HepG2 (cell line): ENCODE measurements at regions not wholly inside any gene's neighbourhood (a gene's known extent, or its start where the extent isn't known, plus 50 kb on each side); places are given as distances from the start of the nearest gene placed in this dataset.

Experiments
- ATAC-seq: fragments of 200-7000 bp; cut with Tn5 transposase; 3 replicates; pipeline ENCODE4 v1.9.1; 2020; ENCODE audit warnings: mild to moderate bottlenecking, moderate library complexity
- BruUV-seq: library from RNA; stranded (reverse); fragments of 400-500 nt; replicated peaks from 2 replicates; lab custom pipeline; 2021; lab: Mats Ljungman, UMichigan
- CTCF ChIA-PET: fragments of 300-600 bp; formaldehyde crosslinking; extraction: SDS; loops from one replicate; lab custom pipeline; 2021; ENCODE audit warnings: low total read pairs, inconsistent platforms, low intra/inter-chr PET ratio; lab: Yijun Ruan, JAX
- POLR2A ChIA-PET: fragments of 350-600 bp; sonication (Branson Sonifier 250); formaldehyde crosslinking; loops from one replicate; lab custom pipeline; 2020; ENCODE audit warnings: antibody characterized with exemption, inconsistent platforms; lab: Yijun Ruan, JAX
- DNase-seq: peaks from one replicate; pipeline ENCODE4 v3.0.0-alpha.2; 2015; ENCODE audit warnings: low spot score
- FAIRE-seq: peaks from 3 replicates; lab custom pipeline; 2011; peaks lifted over from hg19 to GRCh38; lab: Jason Lieb, UNC
- H2AFZ ChIP-seq: one replicate; pipeline ENCODE4 v1.6.1; 2011; ENCODE audit warnings: low read length, inconsistent platforms
- H3K27ac ChIP-seq: fragments of 300-600 bp; 3 replicates; pipeline ENCODE4 v1.8.0; 2011; ENCODE audit warnings: mixed run types, mild to moderate bottlenecking, mixed read lengths, low read length, inconsistent platforms; ENCODE audit not compliant: insufficient read depth; ENCODE audit errors: extremely low read length
- H3K27me3 ChIP-seq, 2 experiments: fragments of 200-600 bp in 1 of 2; 2 replicates in 1 of 2; 3 replicates in 1 of 2; pipeline versions ENCODE4 v1.6.0 to v1.8.0; 2011; ENCODE audit warnings: low read length in 2 of 2, mild to moderate bottlenecking in 2 of 2, moderate library complexity in 2 of 2, inconsistent platforms in 1 of 2; ENCODE audit not compliant: insufficient read depth in 2 of 2, control insufficient read depth in 1 of 2
- H3K36me3 ChIP-seq, 2 experiments: fragments of 200-600 bp in 1 of 2; replicated peaks in 1 of 2; 2 replicates in 1 of 2; 3 replicates in 1 of 2; pipeline versions ENCODE4 v1.5.1 to v1.8.0; 2011; ENCODE audit warnings: low read length in 2 of 2, inconsistent platforms in 1 of 2; ENCODE audit not compliant: insufficient read depth in 2 of 2, control insufficient read depth in 1 of 2
- H3K4me1 ChIP-seq: 2 replicates; pipeline ENCODE4 v1.5.1; 2012; ENCODE audit warnings: low read length, inconsistent platforms; ENCODE audit not compliant: insufficient read depth
- H3K4me2 ChIP-seq: 2 replicates; pipeline ENCODE4 v1.6.0; 2011; ENCODE audit warnings: low read depth, low read length, inconsistent platforms
- H3K4me3 ChIP-seq, 3 experiments: fragments of 200-600 bp in 1 of 3; sonication (generic), shearing (Covaris generic) in 1 of 3; replicated peaks in 1 of 3; 2 replicates each; pipeline ENCODE4 v1.5.1; 2011 to 2016; ENCODE audit warnings: low read length in 3 of 3, inconsistent platforms in 2 of 3, low read depth in 2 of 3, mild to moderate bottlenecking in 2 of 3, control low read depth in 1 of 3, mixed read lengths in 1 of 3; ENCODE audit not compliant: insufficient read depth in 1 of 3
- H3K79me2 ChIP-seq: one replicate; pipeline ENCODE4 v1.6.1; 2011; ENCODE audit warnings: low read length, inconsistent platforms; ENCODE audit not compliant: insufficient read depth
- H3K9ac ChIP-seq: 2 replicates; pipeline ENCODE4 v1.6.0; 2011; ENCODE audit warnings: mild to moderate bottlenecking, low read depth, low read length, inconsistent platforms; ENCODE audit not compliant: insufficient read depth
- H3K9me3 ChIP-seq: 2 replicates; pipeline ENCODE4 v1.5.1; 2012; ENCODE audit warnings: mild to moderate bottlenecking, low read length
- H4K20me1 ChIP-seq: 2 replicates; pipeline ENCODE4 v1.6.0; 2011; ENCODE audit warnings: inconsistent platforms, mild to moderate bottlenecking, low read length, moderate library complexity; ENCODE audit not compliant: insufficient read depth
- CHD2 ChIP-seq: IDR thresholded peaks from 2 replicates; pipeline ENCODE4 v1.6.1; 2011; ENCODE audit warnings: low read depth, low read length, improper control_type of control experiment
- GMEB1 ChIP-seq: sonication (generic); formaldehyde crosslinking; IDR thresholded peaks from 2 replicates; pipeline ENCODE4 v1.5.1; 2020; ENCODE audit warnings: missing genetic modification reagents, mild to moderate bottlenecking, borderline replicate concordance
- HDAC6 ChIP-seq: fragments of 200-600 bp; sonication (generic); IDR thresholded peaks from 2 replicates; pipeline ENCODE4 v1.7.0; 2017; ENCODE audit warnings: mild to moderate bottlenecking, antibody characterized with exemption, low read length, low read depth
- HHEX ChIP-seq: IDR thresholded peaks from 2 replicates; pipeline ENCODE4 v1.6.1; 2016; ENCODE audit warnings: control low read depth
- HOXA9 ChIP-seq: sonication (generic); formaldehyde crosslinking; IDR thresholded peaks from 2 replicates; pipeline ENCODE4 v1.8.1; 2022; ENCODE audit warnings: missing genetic modification reagents, mild to moderate bottlenecking, moderate library complexity, borderline replicate concordance
- NBN ChIP-seq: fragments of 450-650 bp; conservative IDR thresholded peaks from 2 replicates; pipeline ENCODE4 v1.6.1; 2017
- NRL ChIP-seq: sonication (generic); formaldehyde crosslinking; IDR thresholded peaks from 2 replicates; pipeline ENCODE4 v1.5.0; 2020; ENCODE audit warnings: missing genetic modification reagents, mild to moderate bottlenecking, moderate library complexity, borderline replicate concordance
- RFXAP ChIP-seq: sonication (generic); formaldehyde crosslinking; IDR thresholded peaks from 2 replicates; pipeline ENCODE4 v1.4.0; 2020; ENCODE audit warnings: missing genetic modification reagents, borderline replicate concordance
- SALL2 ChIP-seq: sonication (generic); formaldehyde crosslinking; IDR thresholded peaks from 2 replicates; pipeline ENCODE4 v1.8.1; 2023; ENCODE audit warnings: mild to moderate bottlenecking, missing genetic modification reagents, inconsistent platforms
- ZNF570 ChIP-seq: sonication (generic); formaldehyde crosslinking; IDR thresholded peaks from 2 replicates; pipeline ENCODE4 v1.4.0; 2020; ENCODE audit warnings: mild to moderate bottlenecking, missing genetic modification reagents, borderline replicate concordance
- ZXDC ChIP-seq: sonication (generic); formaldehyde crosslinking; IDR thresholded peaks from 2 replicates; pipeline ENCODE4 v1.5.0; 2020; ENCODE audit warnings: mild to moderate bottlenecking, missing genetic modification reagents
- WGBS: methylation state at CpG from one replicate; pipeline ENCODE4 v1.1.6; 2017; ENCODE audit warnings: low lambda C conversion rate; 5-methylcytosine and 5-hydroxymethylcytosine counted together
- in situ Hi-C: cut with HindIII; loops from 2 replicates; pipeline ENCODE4 v1.10.0; 2017; ENCODE audit warnings: low pct_unique_long_range_greater_than_20kb; ENCODE audit not compliant: extremely low pct_ligation_motif_present
- intact Hi-C: fragments of 100-400 bp; cut with micrococcal nuclease; formaldehyde crosslinking; loops from one replicate; pipeline ENCODE4 v1.10.0; 2022; ENCODE audit not compliant: unreplicated experiment

- POLR2A ChIA-PET: no interaction called here
- no TSS peak for BruUV-seq
- in situ Hi-C loops (no loop called here), intact Hi-C loops (no loop called here)
- no peak overlapping the region for H3K4me3 ChIP-seq
- no peak overlapping the region for H3K27ac ChIP-seq
- WGBS: 35% methylated on average over 6 of the region's 6 CpGs
- H2AFZ ChIP-seq: no peak overlapping the region
- FAIRE-seq: no peak
- H3K36me3 ChIP-seq: no peaks in the 10 kb centered on the region
- TF ChIP-seq RFXAP (CRISPR knock-in tag): no peak
- no peak for TF ChIP-seq NBN
- TF ChIP-seq SALL2 (CRISPR knock-in tag): no peak
- TF ChIP-seq ZNF570 (CRISPR knock-in tag): no peak
- no peak for TF ChIP-seq CHD2
- TF ChIP-seq HOXA9 (CRISPR knock-in tag): no peak
- TF ChIP-seq HDAC6: no peak
- TF ChIP-seq GMEB1 (CRISPR knock-in tag): no peak
- TF ChIP-seq HHEX (CRISPR knock-in tag): no peak
- no peak for TF ChIP-seq ZXDC (CRISPR knock-in tag)
- TF ChIP-seq NRL: no peak
- no peak for DNase-seq
- no peak overlapping the region for H3K9ac ChIP-seq
- H3K4me2 ChIP-seq: no peak overlapping the region
- peaks cover 2% of the 10 kb centered on the region for H3K4me1 ChIP-seq
- no peaks in the 10 kb centered on the region for H3K9me3 ChIP-seq
- ATAC-seq: no peak
- no peaks in the 10 kb centered on the region for H3K79me2 ChIP-seq
- H3K27me3 ChIP-seq: peaks cover 1 to 25% of the 10 kb centered on the region in 2 experiments
- no peaks in the 10 kb centered on the region for H4K20me1 ChIP-seq
- CTCF ChIA-PET: no interaction called here
Measured at GRCh38 chr14:65794674-65795279, 382.2 kb downstream of the FUT8 start.
